Spleen (tissue), 11 donors: ENCODE measurements at regions not wholly inside any gene's neighbourhood (a gene's known extent, or its start where the extent isn't known, plus 50 kb on each side); places are given as distances from the start of the nearest gene placed in this dataset.
A peak's percentile ranks its signal among the peaks of the same experiment; 100 is the strongest.

Source experiments
- DNase-seq: peaks from one replicate; pipeline ENCODE4 v3.0.0-alpha.2; 2020
- H3K27ac ChIP-seq, 8 donors: fragments of 200-600 bp; sonication (generic) in 7 of 8; 1 replicate in 4 of 8; 2 replicates in 4 of 8; pipeline versions ENCODE4 v1.5.0 to v1.8.0; 2016 to 2021; ENCODE audit warnings: inconsistent platforms in 4 of 8, mild to moderate bottlenecking in 4 of 8, moderate library complexity in 1 of 8
- H3K27me3 ChIP-seq, 7 donors: fragments of 200-600 bp; sonication (generic) in 6 of 7; replicated peaks in 1 of 7; 1 replicate in 4 of 7; 2 replicates in 3 of 7; pipeline versions ENCODE4 v1.5.0 to v1.8.0; 2016 to 2021; ENCODE audit warnings: inconsistent platforms in 3 of 7, mild to moderate bottlenecking in 1 of 7
- H3K36me3 ChIP-seq, 6 donors: fragments of 200-600 bp; sonication (generic) in 5 of 6; 1 replicate in 4 of 6; 2 replicates in 2 of 6; pipeline versions ENCODE4 v1.5.0 to v1.8.0; 2016 to 2021; ENCODE audit warnings: inconsistent platforms in 2 of 6
- H3K4me1 ChIP-seq, 6 donors: fragments of 200-600 bp; sonication (generic) in 5 of 6; 1 replicate in 3 of 6; 2 replicates in 3 of 6; pipeline versions ENCODE4 v1.5.0 to v1.8.0; 2016 to 2021; ENCODE audit warnings: inconsistent platforms in 3 of 6
- H3K4me3 ChIP-seq, 8 donors: fragments of 200-600 bp; sonication (generic) in 7 of 8; 1 replicate in 4 of 8; 2 replicates in 4 of 8; pipeline versions ENCODE4 v1.5.0 to v1.8.0; 2016 to 2021; ENCODE audit warnings: inconsistent platforms in 4 of 8, mild to moderate bottlenecking in 4 of 8, moderate library complexity in 2 of 8
- H3K9me3 ChIP-seq, 8 donors: fragments of 200-600 bp; sonication (generic) in 7 of 8; 1 replicate in 4 of 8; 2 replicates in 4 of 8; pipeline versions ENCODE4 v1.5.0 to v1.8.0; 2016 to 2021; ENCODE audit warnings: inconsistent platforms in 4 of 8
- POLR2A ChIP-seq, 3 donors: fragments of 450-650 bp; IDR thresholded peaks; one replicate each; pipeline ENCODE4 v1.5.1; 2017; ENCODE audit warnings: antibody characterized with exemption in 3 of 3, mild to moderate bottlenecking in 1 of 3
- POLR2AphosphoS5 ChIP-seq, 3 donors: sonication (generic); formaldehyde crosslinking; IDR thresholded peaks; one replicate each; pipeline ENCODE4 v1.5.1; 2017; ENCODE audit warnings: antibody characterized with exemption in 3 of 3
- WGBS, 5 donors: extraction: QIAGEN DNeasy Blood & Tissue Kit in 3 of 5; methylation state at CpG; one replicate each; pipeline versions ENCODE4 v1.1.5 to v1.1.7; 2013 to 2018; 5-methylcytosine and 5-hydroxymethylcytosine counted together
- intact Hi-C: fragments of 100-400 bp; cut with DNase I; formaldehyde crosslinking; loops from one replicate; pipeline ENCODE4 v1.15.0; 2023; ENCODE audit warnings: low total_unique reads
- TF ChIP-seq, protein P1 (sequence below), 11 experiments: fragments of 200-600 bp in 7 of 11; fragments of 450-650 bp in 4 of 11; sonication (generic) in 4 of 11; IDR thresholded peaks in 8 of 11; conservative IDR thresholded peaks in 3 of 11; 1 replicate in 7 of 11; 2 replicates in 4 of 11; pipeline versions ENCODE4 v1.4.0 to v1.8.0; 2016 to 2021; ENCODE audit warnings: antibody characterized with exemption in 11 of 11, inconsistent platforms in 4 of 11, mild to moderate bottlenecking in 1 of 11
- donor health status: healthy with polysubstance abuse.
- donor health status: DM: no; HTN: no; CAD: no; lungs with moderate emphysema.
- donor health status: DM: no; HTN: no; CAD: no.
- donor health status: Bipolar disorder and iron deficiency.
- donor health status: healthy.
- donor health status: DM: no; HTN: no; CAD: no.
- donor health status: DM: yes; HTN: yes; CAD: no.

- Histone ChIP-seq H3K36me3 (no peaks in the 10 kb centered on the region), H3K9me3 (peaks cover 0 to 2% (median 0%) of the 10 kb centered on the region in 8 donors), H3K27me3 (no peaks in the 10 kb centered on the region), H3K4me1 (no peaks in the 10 kb centered on the region), H3K4me3 (no peak overlapping the region), H3K27ac (no peak overlapping the region)
- TF ChIP-seq POLR2AphosphoS5 (IDR thresholded peaks at IDR 0.05) (no peak), POLR2A (IDR thresholded peaks at IDR 0.05) (no peak)
- TF ChIP-seq, protein P1, sequence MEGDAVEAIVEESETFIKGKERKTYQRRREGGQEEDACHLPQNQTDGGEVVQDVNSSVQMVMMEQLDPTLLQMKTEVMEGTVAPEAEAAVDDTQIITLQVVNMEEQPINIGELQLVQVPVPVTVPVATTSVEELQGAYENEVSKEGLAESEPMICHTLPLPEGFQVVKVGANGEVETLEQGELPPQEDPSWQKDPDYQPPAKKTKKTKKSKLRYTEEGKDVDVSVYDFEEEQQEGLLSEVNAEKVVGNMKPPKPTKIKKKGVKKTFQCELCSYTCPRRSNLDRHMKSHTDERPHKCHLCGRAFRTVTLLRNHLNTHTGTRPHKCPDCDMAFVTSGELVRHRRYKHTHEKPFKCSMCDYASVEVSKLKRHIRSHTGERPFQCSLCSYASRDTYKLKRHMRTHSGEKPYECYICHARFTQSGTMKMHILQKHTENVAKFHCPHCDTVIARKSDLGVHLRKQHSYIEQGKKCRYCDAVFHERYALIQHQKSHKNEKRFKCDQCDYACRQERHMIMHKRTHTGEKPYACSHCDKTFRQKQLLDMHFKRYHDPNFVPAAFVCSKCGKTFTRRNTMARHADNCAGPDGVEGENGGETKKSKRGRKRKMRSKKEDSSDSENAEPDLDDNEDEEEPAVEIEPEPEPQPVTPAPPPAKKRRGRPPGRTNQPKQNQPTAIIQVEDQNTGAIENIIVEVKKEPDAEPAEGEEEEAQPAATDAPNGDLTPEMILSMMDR (IDR thresholded peaks at IDR 0.05 in 8 of 11, conservative IDR thresholded peaks at IDR 0.05 in 3 of 11): peak in 10 of 11 experiments; percentile 19 to 72 (median 56)
- WGBS, 5 donors: 35 to 46% (median 42%) methylated on average over 4 of the region's 4 CpGs
- DNase-seq: no peak
- intact Hi-C loops: loop anchor here (5.0 kb wide), 1 partner anchor 379 kb away; no protein-coding TSS in a partner anchor
Measured at GRCh38 chr2:225282858-225283710, 116.4 kb upstream of the NYAP2 start.

DNA sequence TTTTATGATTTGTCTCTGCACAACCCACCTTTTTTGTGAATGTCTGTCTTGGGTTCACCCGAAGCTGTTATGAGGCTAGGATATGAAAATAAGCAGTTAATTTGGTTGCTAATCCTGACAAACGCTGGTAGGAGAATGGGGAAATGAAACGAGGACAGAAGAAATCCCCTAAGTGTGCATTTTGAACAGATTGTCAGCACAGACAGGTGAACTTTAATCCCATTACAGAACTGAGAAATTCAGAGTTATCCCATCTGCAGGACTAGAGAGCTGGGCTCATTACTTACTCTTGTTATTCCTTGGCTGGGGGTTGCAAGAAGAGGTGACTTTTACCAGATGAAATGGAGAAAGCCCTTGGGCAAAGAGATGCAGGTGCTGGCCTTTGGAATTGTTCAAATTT, 123.3 kb upstream of the NYAP2 start:
- no peak for TF ChIP-seq POLR2A (IDR thresholded peaks at IDR 0.05)
- 43 to 55% (median 52%) methylated on average over 3 of the region's 3 CpGs for WGBS, 5 donors
- intact Hi-C loops: no loop called here

DNA sequence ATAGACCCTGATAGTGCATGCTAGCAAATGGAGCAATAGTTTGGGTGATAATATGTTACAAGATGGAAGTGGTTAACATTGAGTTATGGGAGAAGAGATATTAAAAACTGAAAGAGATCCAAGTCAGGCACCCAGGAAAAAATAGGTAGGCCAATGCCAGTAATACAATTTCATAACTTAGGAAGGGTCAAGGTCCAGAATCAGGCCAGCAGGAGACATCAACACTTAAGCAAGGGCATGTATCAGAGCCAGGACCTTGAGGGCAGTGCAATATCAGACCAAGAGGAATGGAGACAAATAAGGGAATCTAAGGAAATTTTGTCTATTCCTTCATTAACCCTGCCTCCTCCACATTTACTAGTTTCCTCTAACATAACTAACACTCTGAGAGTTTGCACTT, 124.1 kb upstream of the NYAP2 start:
- Histone ChIP-seq H3K4me3 (no peak overlapping the region), H3K27me3 (no peaks in the 10 kb centered on the region), H3K9me3 (peaks cover 0 to 25% (median 18%) of the 10 kb centered on the region in 8 donors), H3K4me1 (peaks cover 0 to 14% (median 10%) of the 10 kb centered on the region in 6 donors), H3K27ac (no peak overlapping the region), H3K36me3 (no peaks in the 10 kb centered on the region)
- TF ChIP-seq, protein P1 (IDR thresholded peaks at IDR 0.05 in 8 of 11, conservative IDR thresholded peaks at IDR 0.05 in 3 of 11): no peak
- no peak for TF ChIP-seq POLR2AphosphoS5 (IDR thresholded peaks at IDR 0.05)
- no peak for TF ChIP-seq POLR2A (IDR thresholded peaks at IDR 0.05)
- no peak for DNase-seq
- intact Hi-C loops: no loop called here

More for the DNA sequence above, 123.3 kb upstream of the NYAP2 start:
- Histone ChIP-seq H3K4me1 (peaks cover 0 to 14% (median 7%) of the 10 kb centered on the region in 6 donors), H3K36me3 (no peaks in the 10 kb centered on the region), H3K4me3 (no peak overlapping the region), H3K9me3 (peaks cover 0 to 25% (median 18%) of the 10 kb centered on the region in 8 donors), H3K27me3 (no peaks in the 10 kb centered on the region), H3K27ac (no peak overlapping the region)
- no peak for DNase-seq

GRCh38 chr2:225274751-225275150, 124.8 kb upstream of the NYAP2 start:
- 13 to 49% (median 18%) methylated on average over 1 of the region's 1 CpG for WGBS, 5 donors
- H3K27ac ChIP-seq: no peak overlapping the region

More at GRCh38 chr2:225274751-225275150, 124.8 kb upstream of the NYAP2 start:
- H3K4me3 ChIP-seq: no peak overlapping the region
- H3K36me3 ChIP-seq: no peaks in the 10 kb centered on the region
- peaks cover 0 to 18% (median 10%) of the 10 kb centered on the region in 6 donors for H3K4me1 ChIP-seq
- intact Hi-C loops: no loop called here
- peaks cover 0 to 25% (median 18%) of the 10 kb centered on the region in 8 donors for H3K9me3 ChIP-seq
- no peak for DNase-seq
- TF ChIP-seq, protein P1 (IDR thresholded peaks at IDR 0.05 in 8 of 11, conservative IDR thresholded peaks at IDR 0.05 in 3 of 11): no peak
- TF ChIP-seq POLR2AphosphoS5 (IDR thresholded peaks at IDR 0.05) (no peak), POLR2A (IDR thresholded peaks at IDR 0.05) (no peak)
- H3K27me3 ChIP-seq: no peaks in the 10 kb centered on the region
